Inflammatory macrophage (primary cell): ENCODE measurements at regions not wholly inside any gene's neighbourhood (a gene's known extent, or its start where the extent isn't known, plus 50 kb on each side); places are given as distances from the start of the nearest gene placed in this dataset.

Experiments used
- DNase-seq, 2 donors: peaks; one replicate each; pipeline ENCODE4 v3.0.0-alpha.2; 2020 to 2022

- DNase-seq: no peak
Observed at GRCh38 chr10:4095166-4095917, 310.3 kb upstream of the KLF6 start.

- DNase-seq: peak in 1 of 2 donors; percentile 7
Observed at GRCh38 chr10:4094751-4095150, 309.7 kb upstream of the KLF6 start.

- DNase-seq: no peak
Observed at GRCh38 chr10:4093438-4093837, 308.4 kb upstream of the KLF6 start.

GRCh38 chr10:4088354-4089066 lies 303.5 kb upstream of the KLF6 start:
- DNase-seq: no peak

GRCh38 chr10:4086131-4086898 lies 301.3 kb upstream of the KLF6 start:
- no peak for DNase-seq

GRCh38 chr10:4083509-4084003 lies 298.5 kb upstream of the KLF6 start:
- no peak for DNase-seq

GRCh38 chr10:4082861-4083260 lies 297.9 kb upstream of the KLF6 start:
- DNase-seq: no peak

GRCh38 chr10:4081685-4082111 lies 296.7 kb upstream of the KLF6 start:
- DNase-seq: peak; percentile 9 to 41

GRCh38 chr10:4080225-4080805 lies 295.3 kb upstream of the KLF6 start:
- DNase-seq: peak in 1 of 2 donors; percentile 11

GRCh38 chr10:4079803-4080202 lies 294.8 kb upstream of the KLF6 start:
- DNase-seq: no peak

- no peak for DNase-seq
Observed at GRCh38 chr10:4077804-4078203, 292.8 kb upstream of the KLF6 start.

- DNase-seq: no peak
Observed at GRCh38 chr10:4076983-4077382, 292.0 kb upstream of the KLF6 start.

- DNase-seq: no peak
Observed at GRCh38 chr10:4075443-4075842, 290.4 kb upstream of the KLF6 start.

GRCh38 chr10:4074545-4075407 lies 289.8 kb upstream of the KLF6 start:
- no peak for DNase-seq

GRCh38 chr10:4073912-4074311 lies 288.9 kb upstream of the KLF6 start:
- DNase-seq: no peak

GRCh38 chr10:4070921-4071660 lies 286.1 kb upstream of the KLF6 start:
- no peak for DNase-seq

GRCh38 chr10:4070184-4070583 lies 285.2 kb upstream of the KLF6 start:
- no peak for DNase-seq

- no peak for DNase-seq
Observed at GRCh38 chr10:4069491-4069890, 284.5 kb upstream of the KLF6 start.

GRCh38 chr10:4068629-4069028 lies 283.6 kb upstream of the KLF6 start:
- DNase-seq: no peak

GRCh38 chr10:4067931-4068561 lies 283.0 kb upstream of the KLF6 start:
- no peak for DNase-seq

GRCh38 chr10:4067531-4067930 lies 282.5 kb upstream of the KLF6 start:
- DNase-seq: peak; percentile 76 to 77
